NCI-H82 treated with DMSO at 0.1 percent for 48 hours (cell line): ENCODE measurements at regions not wholly inside any gene's neighbourhood (a gene's known extent, or its start where the extent isn't known, plus 50 kb on each side); places are given as distances from the start of the nearest gene placed in this dataset.
A peak's percentile ranks its signal among the peaks of the same experiment; 100 is the strongest.

Experiments
- DNase-seq: peaks from one replicate; lab custom pipeline; 2025; ENCODE audit not compliant: unreplicated experiment; lab: John Stamatoyannopoulos, UW

- no peak for DNase-seq
These were observed 51.1 kb downstream of the HYCC1 start for GRCh38 chr7:22962775-22963350.

GRCh38 chr7:22958742-22959141 is 55.2 kb downstream of the HYCC1 start:
- DNase-seq, result no peak

DNA sequence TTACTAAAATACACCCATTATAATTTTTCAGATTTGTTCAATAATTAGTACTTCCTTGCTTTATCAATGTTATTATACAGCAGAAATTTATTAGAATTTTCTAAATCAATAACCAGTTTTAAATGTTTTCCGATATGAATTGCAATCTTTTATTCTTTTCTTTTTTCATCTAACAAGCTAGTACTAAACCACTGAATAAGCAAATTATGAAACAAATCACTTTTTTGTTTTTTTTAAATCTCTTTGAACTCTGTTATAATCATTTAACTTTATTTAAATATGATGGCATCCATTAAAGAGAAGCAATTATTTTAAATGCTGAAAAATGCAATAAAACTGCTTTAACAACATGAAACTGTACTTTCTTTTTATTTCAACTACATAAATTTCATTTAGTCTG is 59.7 kb downstream of the HYCC1 start:
- no peak for DNase-seq

- DNase-seq, result no peak
These were observed 61.5 kb downstream of the HYCC1 start for GRCh38 chr7:22952306-22953015.

DNA sequence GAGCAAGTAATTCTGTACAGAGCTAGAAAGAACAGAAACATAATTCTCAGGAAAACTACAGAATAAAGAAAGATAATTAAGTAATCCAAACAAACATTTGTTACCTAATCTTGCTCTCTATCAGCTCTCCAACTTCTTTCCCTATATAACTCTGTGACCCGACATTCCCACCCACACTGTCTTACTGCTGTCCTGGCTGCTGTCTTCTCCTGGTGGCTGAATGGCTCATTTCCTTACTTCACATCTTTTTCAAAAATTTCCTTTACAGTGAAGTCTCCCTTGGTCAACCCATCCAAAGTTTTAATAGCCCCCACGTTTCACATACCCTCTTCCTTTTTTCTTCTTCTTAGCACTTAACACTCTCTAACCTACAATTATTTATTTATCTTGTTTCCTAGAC is 64.0 kb downstream of the HYCC1 start:
- no peak for DNase-seq

DNA sequence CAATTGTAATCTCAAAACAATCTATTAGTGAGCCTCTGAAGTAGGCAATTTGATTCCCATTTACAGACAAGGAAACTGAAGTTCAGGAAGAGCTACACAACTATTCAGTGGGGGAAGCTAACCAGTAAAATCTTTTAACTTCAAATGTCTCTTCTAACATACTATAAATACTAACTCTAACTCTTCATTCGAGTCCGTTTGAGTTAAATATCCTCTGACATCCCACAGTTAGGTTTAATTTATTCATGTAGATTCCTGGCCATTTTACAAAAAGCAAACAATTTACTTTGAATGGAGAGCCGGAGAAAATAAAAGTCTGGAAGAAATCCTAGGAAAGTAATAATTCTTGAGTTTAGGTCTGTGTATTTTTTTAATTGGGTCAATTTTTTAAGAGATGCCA is 64.7 kb downstream of the HYCC1 start:
- DNase-seq, result no peak

GRCh38 chr7:22948770-22949169 is 65.2 kb downstream of the HYCC1 start:
- no peak for DNase-seq

DNA sequence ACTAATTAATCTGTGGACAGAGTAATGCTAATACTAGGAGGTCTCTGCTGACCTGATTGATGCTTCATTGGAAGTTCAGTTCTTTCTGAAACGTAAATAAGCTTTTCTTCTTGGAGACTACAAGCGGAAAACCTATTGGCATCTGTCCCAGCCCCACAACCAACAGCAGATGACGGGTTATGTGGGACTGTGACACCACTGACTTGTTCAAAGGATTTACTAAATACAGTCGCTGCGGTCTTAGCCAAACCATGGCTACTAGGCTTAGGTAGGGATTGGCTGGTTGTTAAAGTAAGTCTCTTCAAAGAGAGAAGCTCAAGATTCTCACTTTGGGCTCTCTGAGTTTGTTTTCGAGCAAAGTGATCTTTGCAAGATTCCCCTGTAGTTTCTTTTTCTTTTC is 68.3 kb downstream of the HYCC1 start:
- DNase-seq, result peak; percentile 65

DNA sequence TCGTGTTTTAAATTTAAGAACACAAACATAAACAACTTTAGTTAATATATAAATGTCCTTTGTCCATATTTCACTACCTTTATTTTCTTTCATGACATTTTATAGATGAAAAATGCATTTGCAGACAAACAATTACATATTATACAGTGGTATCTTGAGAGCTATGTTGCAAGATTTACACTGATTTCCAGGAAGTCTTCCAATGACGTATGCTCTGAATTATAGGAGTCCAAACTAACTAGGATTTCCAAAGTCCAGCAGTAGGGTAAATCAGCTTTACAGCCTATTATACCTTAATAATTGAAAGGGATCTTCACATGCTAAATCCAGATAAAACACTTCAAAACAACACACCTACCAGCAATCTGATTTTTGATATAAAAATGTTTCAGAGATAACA is 69.4 kb downstream of the HYCC1 start:
- no peak for DNase-seq

GRCh38 chr7:22944022-22944421 is 69.9 kb downstream of the HYCC1 start:
- DNase-seq, result no peak

DNA sequence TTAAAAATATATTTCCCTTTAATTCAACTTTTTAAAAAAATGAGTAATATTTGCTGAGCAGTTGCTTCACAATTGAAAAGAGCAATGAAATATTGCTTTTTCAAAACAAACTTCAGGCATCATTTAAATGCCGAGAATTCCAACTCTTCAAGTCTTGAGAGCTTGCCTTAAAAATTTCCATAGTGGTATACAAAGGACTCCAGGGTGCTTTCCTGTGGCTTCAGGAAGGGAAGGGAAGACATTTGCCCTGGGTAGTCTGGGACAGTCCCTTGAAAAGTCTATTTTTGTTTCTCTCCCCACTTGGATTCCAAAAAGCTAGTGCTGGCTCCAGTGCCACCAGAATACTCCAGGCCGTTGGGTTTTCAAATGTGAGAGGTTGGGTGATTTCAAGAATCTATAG is 71.7 kb downstream of the HYCC1 start:
- no peak for DNase-seq

- DNase-seq, result no peak
These were observed 74.1 kb downstream of the HYCC1 start for GRCh38 chr7:22939842-22940241.

DNA sequence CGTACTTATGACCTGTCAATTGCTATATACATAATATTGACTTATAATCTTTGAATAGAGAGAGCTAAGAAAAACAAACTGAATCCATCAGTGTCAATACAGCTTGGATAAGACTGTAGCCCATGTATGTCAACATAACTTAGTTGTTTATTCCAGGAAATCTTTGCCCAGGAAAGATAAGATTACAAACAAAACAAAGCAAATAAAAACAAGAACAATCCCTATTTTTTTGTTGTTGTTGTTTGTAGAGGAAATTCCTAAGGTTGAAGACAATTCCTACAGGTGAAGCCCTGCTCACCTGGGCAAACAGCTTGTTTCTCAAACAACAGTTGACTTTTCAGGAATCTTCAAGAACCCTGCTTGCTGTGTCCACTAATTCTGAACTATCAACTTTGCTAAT is 76.0 kb downstream of the HYCC1 start:
- DNase-seq, result no peak

GRCh38 chr7:22936246-22936645 is 77.7 kb downstream of the HYCC1 start:
- no peak for DNase-seq

DNA sequence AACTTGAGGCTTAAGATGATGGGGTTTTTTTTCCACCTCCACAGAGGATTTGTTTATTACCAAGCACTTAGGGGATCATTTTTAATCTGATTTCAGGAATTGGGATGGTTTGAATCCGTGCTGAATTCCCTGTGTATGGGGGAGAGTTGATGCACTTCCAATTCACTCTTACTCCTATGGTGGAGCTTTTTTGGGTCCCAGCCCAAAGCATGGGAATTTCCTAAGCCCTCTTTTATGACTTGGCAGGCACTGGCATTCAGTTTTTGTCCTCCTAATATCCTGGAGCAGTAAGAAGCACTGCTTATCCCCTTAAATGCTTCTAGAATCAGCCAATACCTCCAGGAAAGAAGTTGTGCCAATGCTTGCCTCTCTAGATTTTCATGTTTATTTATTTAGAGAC is 78.7 kb downstream of the HYCC1 start:
- no peak for DNase-seq

DNA sequence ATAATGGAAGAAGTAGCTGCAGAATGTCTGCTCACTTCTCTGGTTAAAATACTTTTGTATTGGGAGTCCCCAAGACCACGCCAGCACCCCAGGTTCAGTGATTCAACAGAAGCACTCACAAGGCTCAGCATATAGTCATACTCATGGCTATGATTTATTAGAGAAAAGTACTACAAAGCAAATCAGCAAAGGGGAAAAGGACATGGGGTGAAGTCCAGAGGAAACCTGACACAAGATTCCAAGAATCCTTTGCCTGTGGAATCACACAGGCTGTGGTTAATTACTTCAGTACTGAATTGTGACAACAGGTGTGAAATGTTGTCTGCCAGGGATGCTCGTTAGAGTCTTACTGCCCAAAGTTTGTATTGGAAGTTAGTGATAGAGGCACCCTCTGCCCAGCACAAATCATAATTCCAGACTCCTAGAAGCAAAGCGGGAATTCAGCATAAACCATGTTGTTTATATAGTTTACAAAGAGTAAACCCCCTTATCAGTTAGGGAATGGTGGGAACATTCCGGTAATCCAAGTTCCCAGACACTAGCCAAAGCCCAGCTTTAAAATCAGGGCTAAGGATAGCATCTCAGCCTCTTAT is 79.4 kb downstream of the HYCC1 start:
- DNase-seq, result no peak

- no peak for DNase-seq
These were observed 79.9 kb downstream of the HYCC1 start for GRCh38 chr7:22934023-22934422.

DNA sequence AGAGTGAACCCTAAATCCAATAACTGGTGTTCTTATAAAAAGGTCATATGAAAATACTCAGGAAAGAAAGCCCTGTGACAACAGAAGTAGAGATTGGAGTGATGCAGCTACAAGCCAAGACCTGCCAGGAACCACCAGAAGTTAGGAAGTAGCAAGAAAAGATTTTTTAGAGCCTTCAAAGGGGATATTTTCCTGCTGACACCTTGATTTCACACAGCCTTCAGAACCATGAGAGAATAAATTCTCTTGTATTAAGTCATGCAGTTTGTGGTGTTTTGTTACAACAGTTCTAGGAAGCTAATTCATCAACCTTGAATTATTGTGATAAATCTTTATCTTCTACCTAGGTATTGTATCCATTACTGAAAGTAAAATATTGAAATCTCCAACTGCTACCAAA is 81.0 kb downstream of the HYCC1 start:
- DNase-seq, result no peak

DNA sequence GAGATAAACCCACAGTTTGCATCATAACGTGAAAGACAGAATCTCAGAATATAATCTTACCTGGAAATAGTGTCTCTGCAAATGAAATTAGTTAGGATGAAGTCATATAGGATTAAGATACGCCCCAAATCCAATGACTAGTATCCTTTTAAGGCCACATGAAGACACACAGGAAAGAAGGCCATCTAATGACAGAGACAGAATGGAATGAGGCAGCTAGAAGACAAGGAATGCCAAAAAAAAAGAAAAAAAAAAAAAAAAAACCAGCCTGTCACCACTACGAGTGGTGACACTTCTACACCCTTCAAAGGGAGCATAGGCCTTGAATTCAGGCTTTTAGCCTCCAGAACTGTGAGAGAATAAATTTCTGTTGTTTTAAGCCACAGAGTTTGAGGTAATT is 82.9 kb downstream of the HYCC1 start:
- no peak for DNase-seq

DNA sequence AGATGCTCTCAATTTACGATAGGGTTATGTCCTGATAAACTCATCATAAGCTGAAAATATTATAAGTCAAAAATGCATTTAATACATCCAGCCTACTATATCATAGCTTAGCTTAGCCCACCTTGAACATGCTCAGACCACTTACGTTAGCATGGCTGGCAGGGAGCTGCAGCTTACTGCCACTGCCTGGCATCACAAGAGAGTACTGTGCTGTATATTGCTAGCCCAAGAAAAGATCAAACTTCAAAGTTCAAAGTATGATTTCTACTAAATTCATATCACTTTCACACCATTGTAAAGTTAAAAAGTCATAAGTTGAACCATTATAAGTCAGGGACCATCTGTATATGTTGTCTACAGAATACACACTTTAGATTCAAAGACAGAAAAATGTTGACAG is 91.6 kb downstream of the HYCC1 start:
- no peak for DNase-seq

GRCh38 chr7:22921386-22922086 is 92.4 kb downstream of the HYCC1 start:
- no peak for DNase-seq

- DNase-seq, result no peak
These were observed 93.3 kb downstream of the HYCC1 start for GRCh38 chr7:22920672-22921071.
